Panc1 (cell line): ENCODE measurements at regions not wholly inside any gene's neighbourhood (a gene's known extent, or its start where the extent isn't known, plus 50 kb on each side); places are given as distances from the start of the nearest gene placed in this dataset.

Source experiments
- POLR2AphosphoS5 ChIP-seq: IDR thresholded peaks from 2 replicates; pipeline ENCODE4 v1.6.1; 2012; ENCODE audit warnings: mild to moderate bottlenecking, low read depth, low read length, moderate library complexity
- TCF7L2 ChIP-seq: IDR thresholded peaks from 2 replicates; pipeline ENCODE4 v1.6.1; 2011; ENCODE audit warnings: mild to moderate bottlenecking, low read depth, low read length, inconsistent platforms
- TF ChIP-seq, protein P1 (sequence below): fragments of 450-650 bp; IDR thresholded peaks from 2 replicates; pipeline ENCODE4 v1.5.1; 2017; ENCODE audit warnings: mild to moderate bottlenecking
- TF ChIP-seq, protein P2 (sequence below), 2 experiments: IDR thresholded peaks; 2 replicates each; pipeline ENCODE4 v1.6.1; 2011 to 2012; ENCODE audit warnings: low read depth in 2 of 2, control low read depth in 1 of 2, low read length in 1 of 2, mild to moderate bottlenecking in 1 of 2, moderate library complexity in 1 of 2; ENCODE audit not compliant: insufficient read depth in 1 of 2

DNA sequence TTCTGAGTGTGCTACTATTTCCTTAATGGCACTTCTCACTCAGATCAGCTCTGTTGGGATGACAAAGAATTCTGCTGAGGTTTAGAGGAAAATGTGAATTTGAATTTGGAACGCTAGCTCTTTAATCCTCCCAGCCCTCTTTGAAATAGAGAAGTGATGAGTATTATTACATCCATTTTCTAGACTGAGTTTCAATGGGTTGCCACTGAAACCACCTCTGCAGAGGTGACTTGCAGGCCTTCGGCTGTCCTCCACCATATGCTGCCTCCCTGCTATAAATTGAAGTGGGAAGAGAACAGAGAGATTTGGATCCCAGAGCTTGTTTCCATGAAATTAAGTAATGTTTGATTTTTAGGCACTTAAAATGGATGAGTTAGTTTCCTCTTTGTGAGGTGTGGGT, 363.2 kb upstream of the SNX7 start:
- TF ChIP-seq, protein P1, sequence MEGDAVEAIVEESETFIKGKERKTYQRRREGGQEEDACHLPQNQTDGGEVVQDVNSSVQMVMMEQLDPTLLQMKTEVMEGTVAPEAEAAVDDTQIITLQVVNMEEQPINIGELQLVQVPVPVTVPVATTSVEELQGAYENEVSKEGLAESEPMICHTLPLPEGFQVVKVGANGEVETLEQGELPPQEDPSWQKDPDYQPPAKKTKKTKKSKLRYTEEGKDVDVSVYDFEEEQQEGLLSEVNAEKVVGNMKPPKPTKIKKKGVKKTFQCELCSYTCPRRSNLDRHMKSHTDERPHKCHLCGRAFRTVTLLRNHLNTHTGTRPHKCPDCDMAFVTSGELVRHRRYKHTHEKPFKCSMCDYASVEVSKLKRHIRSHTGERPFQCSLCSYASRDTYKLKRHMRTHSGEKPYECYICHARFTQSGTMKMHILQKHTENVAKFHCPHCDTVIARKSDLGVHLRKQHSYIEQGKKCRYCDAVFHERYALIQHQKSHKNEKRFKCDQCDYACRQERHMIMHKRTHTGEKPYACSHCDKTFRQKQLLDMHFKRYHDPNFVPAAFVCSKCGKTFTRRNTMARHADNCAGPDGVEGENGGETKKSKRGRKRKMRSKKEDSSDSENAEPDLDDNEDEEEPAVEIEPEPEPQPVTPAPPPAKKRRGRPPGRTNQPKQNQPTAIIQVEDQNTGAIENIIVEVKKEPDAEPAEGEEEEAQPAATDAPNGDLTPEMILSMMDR, result no peak
- no peak for TF ChIP-seq TCF7L2
- TF ChIP-seq, protein P2, sequence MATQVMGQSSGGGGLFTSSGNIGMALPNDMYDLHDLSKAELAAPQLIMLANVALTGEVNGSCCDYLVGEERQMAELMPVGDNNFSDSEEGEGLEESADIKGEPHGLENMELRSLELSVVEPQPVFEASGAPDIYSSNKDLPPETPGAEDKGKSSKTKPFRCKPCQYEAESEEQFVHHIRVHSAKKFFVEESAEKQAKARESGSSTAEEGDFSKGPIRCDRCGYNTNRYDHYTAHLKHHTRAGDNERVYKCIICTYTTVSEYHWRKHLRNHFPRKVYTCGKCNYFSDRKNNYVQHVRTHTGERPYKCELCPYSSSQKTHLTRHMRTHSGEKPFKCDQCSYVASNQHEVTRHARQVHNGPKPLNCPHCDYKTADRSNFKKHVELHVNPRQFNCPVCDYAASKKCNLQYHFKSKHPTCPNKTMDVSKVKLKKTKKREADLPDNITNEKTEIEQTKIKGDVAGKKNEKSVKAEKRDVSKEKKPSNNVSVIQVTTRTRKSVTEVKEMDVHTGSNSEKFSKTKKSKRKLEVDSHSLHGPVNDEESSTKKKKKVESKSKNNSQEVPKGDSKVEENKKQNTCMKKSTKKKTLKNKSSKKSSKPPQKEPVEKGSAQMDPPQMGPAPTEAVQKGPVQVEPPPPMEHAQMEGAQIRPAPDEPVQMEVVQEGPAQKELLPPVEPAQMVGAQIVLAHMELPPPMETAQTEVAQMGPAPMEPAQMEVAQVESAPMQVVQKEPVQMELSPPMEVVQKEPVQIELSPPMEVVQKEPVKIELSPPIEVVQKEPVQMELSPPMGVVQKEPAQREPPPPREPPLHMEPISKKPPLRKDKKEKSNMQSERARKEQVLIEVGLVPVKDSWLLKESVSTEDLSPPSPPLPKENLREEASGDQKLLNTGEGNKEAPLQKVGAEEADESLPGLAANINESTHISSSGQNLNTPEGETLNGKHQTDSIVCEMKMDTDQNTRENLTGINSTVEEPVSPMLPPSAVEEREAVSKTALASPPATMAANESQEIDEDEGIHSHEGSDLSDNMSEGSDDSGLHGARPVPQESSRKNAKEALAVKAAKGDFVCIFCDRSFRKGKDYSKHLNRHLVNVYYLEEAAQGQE (IDR thresholded peaks at IDR 0.05; ENCODE audit: insufficient read depth in 1 of 2, low read depth in 2 of 2, low read length in 1 of 2), result no peak
- TF ChIP-seq POLR2AphosphoS5, result no peak
